ENCODE measurements at regions not wholly inside any gene's neighbourhood (a gene's known extent, or its start where the extent isn't known, plus 50 kb on each side); places are given as distances from the start of the nearest gene placed in this dataset.

DNA sequence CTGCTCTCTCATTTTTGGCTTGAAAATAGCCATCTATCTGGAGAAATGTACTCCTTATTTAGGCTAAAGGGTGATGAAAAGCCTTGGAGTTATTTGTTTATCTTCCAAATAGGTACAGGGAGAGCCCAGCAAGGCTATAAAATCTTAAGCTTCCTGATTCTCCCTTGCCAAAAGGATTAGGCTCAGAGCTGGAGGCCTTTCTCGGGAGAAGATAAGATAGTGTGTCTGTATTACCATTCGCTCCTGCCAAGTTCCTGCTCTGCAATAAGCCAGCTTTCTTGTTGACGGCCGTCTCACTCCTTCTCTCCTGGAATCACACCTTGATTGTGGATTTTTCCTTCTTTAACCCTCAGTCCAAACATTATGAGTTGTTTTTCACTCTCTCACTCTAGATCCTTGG, 171.8 kb upstream of the TTC29 start:
- intact Hi-C loops (cut with DNase I; ENCODE audit: low total_unique reads) = no loop called here
- WGBS, 2 donors = 28 to 31% methylated on average over 4 of the region's 4 CpGs
- DNase-seq (ENCODE audit: low spot score in 2 of 2) = no peak
- TF ChIP-seq, protein P1, sequence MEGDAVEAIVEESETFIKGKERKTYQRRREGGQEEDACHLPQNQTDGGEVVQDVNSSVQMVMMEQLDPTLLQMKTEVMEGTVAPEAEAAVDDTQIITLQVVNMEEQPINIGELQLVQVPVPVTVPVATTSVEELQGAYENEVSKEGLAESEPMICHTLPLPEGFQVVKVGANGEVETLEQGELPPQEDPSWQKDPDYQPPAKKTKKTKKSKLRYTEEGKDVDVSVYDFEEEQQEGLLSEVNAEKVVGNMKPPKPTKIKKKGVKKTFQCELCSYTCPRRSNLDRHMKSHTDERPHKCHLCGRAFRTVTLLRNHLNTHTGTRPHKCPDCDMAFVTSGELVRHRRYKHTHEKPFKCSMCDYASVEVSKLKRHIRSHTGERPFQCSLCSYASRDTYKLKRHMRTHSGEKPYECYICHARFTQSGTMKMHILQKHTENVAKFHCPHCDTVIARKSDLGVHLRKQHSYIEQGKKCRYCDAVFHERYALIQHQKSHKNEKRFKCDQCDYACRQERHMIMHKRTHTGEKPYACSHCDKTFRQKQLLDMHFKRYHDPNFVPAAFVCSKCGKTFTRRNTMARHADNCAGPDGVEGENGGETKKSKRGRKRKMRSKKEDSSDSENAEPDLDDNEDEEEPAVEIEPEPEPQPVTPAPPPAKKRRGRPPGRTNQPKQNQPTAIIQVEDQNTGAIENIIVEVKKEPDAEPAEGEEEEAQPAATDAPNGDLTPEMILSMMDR (IDR thresholded peaks at IDR 0.05) = no peak
- TF ChIP-seq POLR2A (IDR thresholded peaks at IDR 0.05) = no peak
- H3K4me3 ChIP-seq (ENCODE audit: low read depth, poor library complexity, severe bottlenecking) = no peak overlapping the region

DNA sequence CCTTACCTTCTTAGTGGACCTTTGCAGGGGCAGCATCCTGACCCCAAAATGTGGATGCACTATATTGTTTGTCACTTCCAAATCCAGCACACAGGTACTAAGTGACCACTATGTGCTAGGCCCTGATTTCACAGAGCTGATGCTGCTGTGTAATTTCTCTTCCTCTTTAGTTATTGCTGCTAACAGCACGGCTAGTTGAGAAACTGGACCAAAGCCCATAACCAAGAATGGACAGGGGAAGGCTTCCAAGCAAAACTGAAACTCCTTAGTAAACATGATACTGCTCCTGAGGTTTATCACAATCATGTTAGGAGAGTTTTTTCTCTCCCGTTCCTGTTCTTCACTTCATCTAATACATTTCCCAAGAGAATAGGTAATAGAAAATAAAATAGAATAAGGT, 172.9 kb upstream of the TTC29 start:
- no peak for TF ChIP-seq POLR2A (IDR thresholded peaks at IDR 0.05)
- no peak for DNase-seq (ENCODE audit: low spot score in 2 of 2)
- no peak overlapping the region for H3K4me3 ChIP-seq (ENCODE audit: low read depth, poor library complexity, severe bottlenecking)
- intact Hi-C loops (cut with DNase I; ENCODE audit: low total_unique reads) = no loop called here
- WGBS, 2 donors = 29 to 30% methylated on average over 2 of the region's 2 CpGs

DNA sequence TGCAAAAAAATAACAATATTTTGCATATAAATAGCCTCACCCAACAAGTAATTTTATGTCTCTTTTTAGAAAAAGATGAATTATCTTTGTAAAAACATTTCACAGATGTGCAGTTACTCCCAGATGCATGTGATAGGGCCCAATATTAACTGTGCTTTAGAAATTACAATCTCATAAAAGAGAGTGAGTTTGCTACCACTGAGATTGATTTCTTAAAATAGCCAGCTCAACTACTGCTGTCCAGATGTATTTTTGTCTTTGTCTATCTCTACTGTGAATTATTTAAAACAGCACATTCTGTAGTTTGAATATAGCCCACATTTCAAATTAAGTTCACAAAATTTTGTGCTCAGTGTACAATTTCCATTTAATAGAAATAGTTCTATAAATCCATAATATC, 177.0 kb upstream of the TTC29 start:
- no peak for DNase-seq (ENCODE audit: low spot score in 2 of 2)
- no peak overlapping the region for H3K4me3 ChIP-seq (ENCODE audit: low read depth, poor library complexity, severe bottlenecking)
- intact Hi-C loops (cut with DNase I; ENCODE audit: low total_unique reads) = no loop called here
- no peak for TF ChIP-seq POLR2A (IDR thresholded peaks at IDR 0.05)
- TF ChIP-seq, protein P1 (IDR thresholded peaks at IDR 0.05) = no peak

DNA sequence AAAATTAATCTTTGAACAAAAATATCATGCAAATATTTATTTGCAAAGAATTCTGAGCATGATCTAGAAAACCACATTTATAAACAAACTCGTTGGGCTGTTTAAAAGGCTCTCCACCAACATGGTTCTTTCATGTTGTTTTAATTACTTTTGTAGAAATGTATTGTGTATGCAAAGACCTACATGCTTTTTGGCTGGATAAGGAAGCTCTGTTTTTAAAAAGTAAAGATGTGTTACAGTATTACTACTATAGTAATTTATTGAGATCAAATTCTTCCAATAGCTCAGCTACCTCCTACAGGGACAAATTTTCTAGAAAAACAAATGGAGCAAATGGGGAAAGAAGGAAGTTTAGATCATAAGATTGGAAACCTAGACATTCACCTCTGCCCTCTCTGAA, 177.5 kb upstream of the TTC29 start:
- DNase-seq (ENCODE audit: low spot score in 2 of 2) = no peak
- WGBS, 2 donors = 35 to 38% methylated on average over 1 of the region's 1 CpG
- H3K4me3 ChIP-seq (ENCODE audit: low read depth, poor library complexity, severe bottlenecking) = no peak overlapping the region
- intact Hi-C loops (cut with DNase I; ENCODE audit: low total_unique reads) = no loop called here
- TF ChIP-seq POLR2A (IDR thresholded peaks at IDR 0.05) = no peak
- TF ChIP-seq, protein P1 (IDR thresholded peaks at IDR 0.05) = no peak

DNA sequence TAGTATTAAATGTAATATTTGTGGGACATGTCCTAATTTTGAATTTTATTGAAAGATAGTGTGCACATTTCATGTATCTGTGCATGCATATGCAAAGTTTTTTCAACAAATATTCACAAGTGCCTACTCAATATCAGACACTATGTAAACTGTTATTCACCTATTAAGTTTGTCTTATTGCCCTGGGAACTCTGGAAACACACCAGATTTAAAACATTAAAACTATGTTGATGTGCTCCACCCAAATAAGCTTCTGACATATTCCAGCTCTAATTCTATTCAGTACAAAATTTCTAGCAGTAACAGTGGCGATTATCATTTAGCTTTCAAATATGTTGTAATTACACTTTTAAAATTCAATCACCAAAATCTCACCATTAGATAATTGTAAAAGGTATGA, 183.1 kb upstream of the TTC29 start:
- 40 to 45% methylated on average over 1 of the region's 1 CpG for WGBS, 2 donors
- intact Hi-C loops (cut with DNase I; ENCODE audit: low total_unique reads) = no loop called here
- H3K4me3 ChIP-seq (ENCODE audit: low read depth, poor library complexity, severe bottlenecking) = no peak overlapping the region
- no peak for TF ChIP-seq POLR2A (IDR thresholded peaks at IDR 0.05)
- TF ChIP-seq, protein P1 (IDR thresholded peaks at IDR 0.05) = no peak
- DNase-seq (ENCODE audit: low spot score in 2 of 2) = no peak

DNA sequence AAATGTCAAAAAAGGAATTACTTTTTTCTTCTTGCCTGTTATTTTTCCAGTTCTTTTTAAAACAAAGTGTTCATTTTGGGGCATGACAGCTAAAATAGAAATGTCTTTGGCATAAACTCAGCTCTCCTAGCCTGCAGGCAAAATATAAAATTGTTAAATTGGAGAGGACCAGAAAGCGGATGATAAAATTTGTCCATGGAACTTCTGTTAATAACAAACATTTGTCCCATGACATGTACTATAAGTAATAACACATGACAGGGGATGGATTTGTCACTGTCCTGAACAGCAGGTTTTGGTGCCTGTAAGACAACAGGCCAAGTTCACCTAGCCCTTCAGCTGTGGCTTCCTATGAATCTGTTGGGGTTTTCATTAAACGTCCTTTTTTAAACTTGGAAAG, 184.0 kb upstream of the TTC29 start:
- no peak for DNase-seq (ENCODE audit: low spot score in 2 of 2)
- no peak overlapping the region for H3K4me3 ChIP-seq (ENCODE audit: low read depth, poor library complexity, severe bottlenecking)
- WGBS, 2 donors = 46 to 54% methylated on average over 2 of the region's 2 CpGs
- intact Hi-C loops (cut with DNase I; ENCODE audit: low total_unique reads) = no loop called here
- no peak for TF ChIP-seq POLR2A (IDR thresholded peaks at IDR 0.05)
- TF ChIP-seq, protein P1 (IDR thresholded peaks at IDR 0.05) = no peak
